ENCODE measurements at regions not wholly inside any gene's neighbourhood (a gene's known extent, or its start where the extent isn't known, plus 50 kb on each side); places are given as distances from the start of the nearest gene placed in this dataset.

- H3K4me1 Mint-ChIP-seq (ENCODE audit: low read depth) = peaks cover 22% of the 10 kb centered on the region
- H3K4me3 Mint-ChIP-seq (ENCODE audit: low read depth) = no peak overlapping the region
- TF ChIP-seq, protein P1, sequence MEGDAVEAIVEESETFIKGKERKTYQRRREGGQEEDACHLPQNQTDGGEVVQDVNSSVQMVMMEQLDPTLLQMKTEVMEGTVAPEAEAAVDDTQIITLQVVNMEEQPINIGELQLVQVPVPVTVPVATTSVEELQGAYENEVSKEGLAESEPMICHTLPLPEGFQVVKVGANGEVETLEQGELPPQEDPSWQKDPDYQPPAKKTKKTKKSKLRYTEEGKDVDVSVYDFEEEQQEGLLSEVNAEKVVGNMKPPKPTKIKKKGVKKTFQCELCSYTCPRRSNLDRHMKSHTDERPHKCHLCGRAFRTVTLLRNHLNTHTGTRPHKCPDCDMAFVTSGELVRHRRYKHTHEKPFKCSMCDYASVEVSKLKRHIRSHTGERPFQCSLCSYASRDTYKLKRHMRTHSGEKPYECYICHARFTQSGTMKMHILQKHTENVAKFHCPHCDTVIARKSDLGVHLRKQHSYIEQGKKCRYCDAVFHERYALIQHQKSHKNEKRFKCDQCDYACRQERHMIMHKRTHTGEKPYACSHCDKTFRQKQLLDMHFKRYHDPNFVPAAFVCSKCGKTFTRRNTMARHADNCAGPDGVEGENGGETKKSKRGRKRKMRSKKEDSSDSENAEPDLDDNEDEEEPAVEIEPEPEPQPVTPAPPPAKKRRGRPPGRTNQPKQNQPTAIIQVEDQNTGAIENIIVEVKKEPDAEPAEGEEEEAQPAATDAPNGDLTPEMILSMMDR (IDR thresholded peaks at IDR 0.05; ENCODE audit: unreplicated experiment) = no peak
Observed at GRCh38 chr10:126840576-126841135, 64.6 kb upstream of the DOCK1 start.

GRCh38 chr10:126841341-126841895 is 63.8 kb upstream of the DOCK1 start:
- no peak for DNase-seq (ENCODE audit: low spot score, unreplicated experiment)
- H3K27me3 Mint-ChIP-seq = no peaks in the 10 kb centered on the region
- H3K36me3 Mint-ChIP-seq (ENCODE audit: insufficient read depth) = no peaks in the 10 kb centered on the region
- H3K27ac Mint-ChIP-seq = no peak overlapping the region
- H3K9me3 Mint-ChIP-seq (ENCODE audit: low read depth) = no peaks in the 10 kb centered on the region
- H3K4me3 Mint-ChIP-seq (ENCODE audit: low read depth) = no peak overlapping the region
- TF ChIP-seq, protein P1 (IDR thresholded peaks at IDR 0.05; ENCODE audit: unreplicated experiment) = no peak
- peaks cover 22% of the 10 kb centered on the region for H3K4me1 Mint-ChIP-seq (ENCODE audit: low read depth)

More at GRCh38 chr10:126840576-126841135, 64.6 kb upstream of the DOCK1 start:
- H3K27ac Mint-ChIP-seq = no peak overlapping the region
- no peaks in the 10 kb centered on the region for H3K9me3 Mint-ChIP-seq (ENCODE audit: low read depth)
- no peak for DNase-seq (ENCODE audit: low spot score, unreplicated experiment)
- H3K27me3 Mint-ChIP-seq = no peaks in the 10 kb centered on the region
- no peaks in the 10 kb centered on the region for H3K36me3 Mint-ChIP-seq (ENCODE audit: insufficient read depth)

DNA sequence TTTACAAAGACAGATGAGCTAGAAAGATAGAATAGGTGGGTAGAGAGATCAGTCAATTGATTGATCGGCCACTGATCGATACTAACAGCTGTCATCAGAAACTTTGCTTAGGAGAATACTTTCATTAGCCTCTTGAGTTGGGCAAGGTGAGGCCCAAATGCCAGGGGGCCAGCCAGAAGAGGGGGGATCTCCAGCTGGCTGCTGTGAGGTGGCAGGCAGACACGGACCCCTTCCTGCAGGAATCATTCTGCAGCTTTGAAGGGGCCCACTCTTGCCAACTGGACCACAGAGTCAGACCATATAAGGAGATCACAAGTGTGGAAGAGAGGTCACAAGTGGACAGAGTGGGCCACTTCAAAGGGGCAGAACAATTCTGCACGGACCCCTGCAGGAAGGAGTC is 62.9 kb upstream of the DOCK1 start:
- Mint-ChIP-seq H3K27me3 (no peaks in the 10 kb centered on the region), H3K4me3 (ENCODE audit: low read depth) (no peak overlapping the region), H3K4me1 (ENCODE audit: low read depth) (peaks cover 22% of the 10 kb centered on the region), H3K36me3 (ENCODE audit: insufficient read depth) (no peaks in the 10 kb centered on the region), H3K9me3 (ENCODE audit: low read depth) (no peaks in the 10 kb centered on the region), H3K27ac (no peak overlapping the region)
- TF ChIP-seq, protein P1 (IDR thresholded peaks at IDR 0.05; ENCODE audit: unreplicated experiment) = no peak
- DNase-seq (ENCODE audit: low spot score, unreplicated experiment) = no peak

- H3K27me3 Mint-ChIP-seq = no peaks in the 10 kb centered on the region
- TF ChIP-seq, protein P1 (IDR thresholded peaks at IDR 0.05; ENCODE audit: unreplicated experiment) = no peak
- no peak for DNase-seq (ENCODE audit: low spot score, unreplicated experiment)
- H3K4me3 Mint-ChIP-seq (ENCODE audit: low read depth) = no peak overlapping the region
- H3K27ac Mint-ChIP-seq = no peak overlapping the region
- no peaks in the 10 kb centered on the region for H3K9me3 Mint-ChIP-seq (ENCODE audit: low read depth)
- peaks cover 22% of the 10 kb centered on the region for H3K4me1 Mint-ChIP-seq (ENCODE audit: low read depth)
- H3K36me3 Mint-ChIP-seq (ENCODE audit: insufficient read depth) = no peaks in the 10 kb centered on the region
Observed at GRCh38 chr10:126842836-126843235, 62.4 kb upstream of the DOCK1 start.

- H3K27me3 Mint-ChIP-seq = no peaks in the 10 kb centered on the region
- no peak overlapping the region for H3K4me3 Mint-ChIP-seq (ENCODE audit: low read depth)
- no peaks in the 10 kb centered on the region for H3K36me3 Mint-ChIP-seq (ENCODE audit: insufficient read depth)
- H3K4me1 Mint-ChIP-seq (ENCODE audit: low read depth) = peaks cover 18% of the 10 kb centered on the region
- H3K27ac Mint-ChIP-seq = no peak overlapping the region
- no peak for DNase-seq (ENCODE audit: low spot score, unreplicated experiment)
- TF ChIP-seq, protein P1 (IDR thresholded peaks at IDR 0.05; ENCODE audit: unreplicated experiment) = no peak
- no peaks in the 10 kb centered on the region for H3K9me3 Mint-ChIP-seq (ENCODE audit: low read depth)
Observed at GRCh38 chr10:126843299-126843934, 61.8 kb upstream of the DOCK1 start.
